Ascending aorta (tissue), 2 donors: ENCODE measurements at regions not wholly inside any gene's neighbourhood (a gene's known extent, or its start where the extent isn't known, plus 50 kb on each side); places are given as distances from the start of the nearest gene placed in this dataset.
"Not testable (repeated sequence)": the region's sequence is repeated elsewhere in the genome, so short reads cannot be mapped to it uniquely, and the experiment has no call there.

Experiments used
- DNase-seq, 2 donors: peaks; one replicate each; pipeline ENCODE4 v3.0.0-alpha.2; 2019; ENCODE audit warnings: low spot score in 2 of 2
- H3K27ac ChIP-seq, 2 donors: fragments of 200-600 bp; sonication (generic); one replicate each; pipeline ENCODE4 v1.5.1; 2016 to 2017; ENCODE audit warnings: mild to moderate bottlenecking in 1 of 2
- H3K27me3 ChIP-seq: fragments of 200-600 bp; sonication (generic); one replicate; pipeline ENCODE4 v1.5.1; 2017
- H3K36me3 ChIP-seq, 2 donors: fragments of 200-600 bp; sonication (generic); one replicate each; pipeline ENCODE4 v1.5.1; 2016
- H3K4me1 ChIP-seq, 2 donors: fragments of 200-600 bp; sonication (generic); one replicate each; pipeline ENCODE4 v1.5.1; 2016 to 2017; ENCODE audit warnings: mild to moderate bottlenecking in 1 of 2
- H3K4me3 ChIP-seq, 2 donors: fragments of 200-600 bp; sonication (generic); one replicate each; pipeline ENCODE4 v1.5.1; 2016 to 2017; ENCODE audit warnings: mild to moderate bottlenecking in 1 of 2
- H3K9me3 ChIP-seq, 2 donors: fragments of 200-600 bp; sonication (generic); one replicate each; pipeline ENCODE4 v1.5.1; 2016
- intact Hi-C: fragments of 100-400 bp; cut with DNase I; formaldehyde crosslinking; loops from one replicate; pipeline ENCODE4 v1.15.1; 2023
- TF ChIP-seq, protein P1 (sequence below), 3 experiments: fragments of 200-600 bp in 2 of 3; fragments of 450-650 bp in 1 of 3; sonication (generic) in 2 of 3; IDR thresholded peaks; one replicate each; pipeline ENCODE4 v1.5.1; 2016 to 2019; ENCODE audit warnings: antibody characterized with exemption in 3 of 3, mild to moderate bottlenecking in 1 of 3, moderate library complexity in 1 of 3

DNA sequence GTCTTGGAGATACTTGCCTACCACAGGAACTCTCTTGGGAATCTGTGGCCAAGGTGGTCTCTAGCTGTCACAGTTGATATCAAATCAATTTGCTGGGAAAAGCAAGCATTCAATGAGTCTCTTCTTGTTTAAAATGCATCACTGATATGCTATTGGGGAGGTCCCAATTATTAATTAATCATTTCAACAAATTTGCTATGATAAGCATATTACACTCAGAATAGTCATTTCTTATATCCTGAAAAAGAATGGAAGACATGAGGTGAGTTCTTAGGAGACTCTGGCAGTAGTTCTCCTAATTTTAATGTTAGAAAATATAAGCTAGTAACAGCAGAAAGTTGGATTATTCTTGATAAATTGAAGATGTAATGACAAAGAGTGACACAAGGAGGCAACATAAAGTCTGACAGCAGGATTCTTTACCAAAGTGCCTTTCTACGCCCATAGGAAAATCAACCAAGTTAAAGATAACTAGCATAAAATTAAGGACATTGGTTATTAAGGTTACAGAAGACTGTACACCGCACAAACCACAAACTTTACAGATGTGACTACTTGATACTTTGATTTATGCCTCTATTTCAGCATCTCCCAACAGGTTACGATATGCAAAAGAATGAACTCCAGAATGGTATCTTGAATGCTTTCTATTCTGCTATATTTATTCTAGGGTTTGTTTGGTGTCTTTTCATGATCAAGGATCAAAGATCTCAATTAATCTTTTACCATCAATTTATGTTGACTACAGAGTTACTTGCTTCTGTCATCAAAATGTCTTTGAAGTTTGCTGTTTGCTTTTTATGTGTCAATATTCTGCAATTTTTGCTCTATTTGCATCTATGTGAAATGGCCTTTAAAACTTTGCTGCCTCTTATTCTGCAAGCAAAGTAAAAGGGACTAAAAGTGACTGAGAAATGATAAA is 349.6 kb upstream of the CLEC14A start:
- intact Hi-C loops = no loop called here

DNA sequence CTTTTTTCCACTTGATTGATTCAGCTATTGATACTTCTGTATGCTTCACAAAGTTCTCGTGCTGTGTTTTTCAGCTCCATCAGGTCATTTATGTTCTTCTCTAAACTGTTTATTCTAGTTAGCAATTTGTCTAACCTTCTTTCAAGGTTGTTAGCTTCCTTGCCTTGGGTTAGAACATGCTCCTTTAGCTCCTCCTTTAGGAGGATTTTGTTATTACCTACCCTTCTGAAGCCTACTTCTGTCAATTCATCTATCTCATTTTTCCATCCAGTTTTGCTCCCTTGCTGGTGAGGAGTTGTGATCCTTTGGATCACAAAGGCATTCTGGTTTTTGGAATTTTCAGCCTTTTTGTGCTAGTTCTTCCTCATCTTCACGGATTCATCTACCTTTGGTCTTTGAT is 344.7 kb upstream of the CLEC14A start:
- TF ChIP-seq, protein P1, sequence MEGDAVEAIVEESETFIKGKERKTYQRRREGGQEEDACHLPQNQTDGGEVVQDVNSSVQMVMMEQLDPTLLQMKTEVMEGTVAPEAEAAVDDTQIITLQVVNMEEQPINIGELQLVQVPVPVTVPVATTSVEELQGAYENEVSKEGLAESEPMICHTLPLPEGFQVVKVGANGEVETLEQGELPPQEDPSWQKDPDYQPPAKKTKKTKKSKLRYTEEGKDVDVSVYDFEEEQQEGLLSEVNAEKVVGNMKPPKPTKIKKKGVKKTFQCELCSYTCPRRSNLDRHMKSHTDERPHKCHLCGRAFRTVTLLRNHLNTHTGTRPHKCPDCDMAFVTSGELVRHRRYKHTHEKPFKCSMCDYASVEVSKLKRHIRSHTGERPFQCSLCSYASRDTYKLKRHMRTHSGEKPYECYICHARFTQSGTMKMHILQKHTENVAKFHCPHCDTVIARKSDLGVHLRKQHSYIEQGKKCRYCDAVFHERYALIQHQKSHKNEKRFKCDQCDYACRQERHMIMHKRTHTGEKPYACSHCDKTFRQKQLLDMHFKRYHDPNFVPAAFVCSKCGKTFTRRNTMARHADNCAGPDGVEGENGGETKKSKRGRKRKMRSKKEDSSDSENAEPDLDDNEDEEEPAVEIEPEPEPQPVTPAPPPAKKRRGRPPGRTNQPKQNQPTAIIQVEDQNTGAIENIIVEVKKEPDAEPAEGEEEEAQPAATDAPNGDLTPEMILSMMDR (IDR thresholded peaks at IDR 0.05) = peak in 1 of 3 experiments; percentile 9
- H3K27ac ChIP-seq, H3K27me3 ChIP-seq, H3K36me3 ChIP-seq, H3K9me3 ChIP-seq, DNase-seq, H3K4me3 ChIP-seq, intact Hi-C loops, H3K4me1 ChIP-seq: not testable (repeated sequence)

More for the DNA sequence above, 349.6 kb upstream of the CLEC14A start:
- Histone ChIP-seq H3K36me3 (no peaks in the 10 kb centered on the region), H3K4me1 (no peaks in the 10 kb centered on the region), H3K9me3 (no peaks in the 10 kb centered on the region), H3K27me3 (no peaks in the 10 kb centered on the region), H3K27ac (no peak overlapping the region), H3K4me3 (no peak overlapping the region)
- DNase-seq = no peak
- TF ChIP-seq, protein P1 (IDR thresholded peaks at IDR 0.05) = no peak

DNA sequence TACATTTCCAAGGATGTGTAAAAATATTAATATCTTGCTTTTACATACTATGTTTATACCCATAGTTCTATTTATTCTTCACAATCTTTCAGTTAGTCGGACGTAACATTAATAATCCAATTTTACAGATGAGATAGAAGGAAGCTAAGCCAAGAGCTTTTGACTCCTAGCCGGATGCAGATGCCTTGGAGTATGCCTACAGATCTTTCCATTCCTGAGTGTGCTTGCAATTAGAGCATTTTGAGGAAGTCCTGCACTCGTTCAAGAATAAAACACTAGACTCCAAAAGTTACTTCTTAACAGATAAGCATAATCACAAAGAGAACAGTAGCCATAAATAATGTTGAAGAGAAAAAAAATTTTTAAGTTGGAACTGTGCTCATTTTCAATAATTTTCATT is 337.6 kb upstream of the CLEC14A start:
- Histone ChIP-seq H3K27ac (no peak overlapping the region), H3K4me1 (no peaks in the 10 kb centered on the region), H3K27me3 (no peaks in the 10 kb centered on the region), H3K4me3 (no peak overlapping the region), H3K9me3 (no peaks in the 10 kb centered on the region), H3K36me3 (no peaks in the 10 kb centered on the region)
- intact Hi-C loops = no loop called here
- TF ChIP-seq, protein P1 (IDR thresholded peaks at IDR 0.05) = no peak
- DNase-seq = no peak

DNA sequence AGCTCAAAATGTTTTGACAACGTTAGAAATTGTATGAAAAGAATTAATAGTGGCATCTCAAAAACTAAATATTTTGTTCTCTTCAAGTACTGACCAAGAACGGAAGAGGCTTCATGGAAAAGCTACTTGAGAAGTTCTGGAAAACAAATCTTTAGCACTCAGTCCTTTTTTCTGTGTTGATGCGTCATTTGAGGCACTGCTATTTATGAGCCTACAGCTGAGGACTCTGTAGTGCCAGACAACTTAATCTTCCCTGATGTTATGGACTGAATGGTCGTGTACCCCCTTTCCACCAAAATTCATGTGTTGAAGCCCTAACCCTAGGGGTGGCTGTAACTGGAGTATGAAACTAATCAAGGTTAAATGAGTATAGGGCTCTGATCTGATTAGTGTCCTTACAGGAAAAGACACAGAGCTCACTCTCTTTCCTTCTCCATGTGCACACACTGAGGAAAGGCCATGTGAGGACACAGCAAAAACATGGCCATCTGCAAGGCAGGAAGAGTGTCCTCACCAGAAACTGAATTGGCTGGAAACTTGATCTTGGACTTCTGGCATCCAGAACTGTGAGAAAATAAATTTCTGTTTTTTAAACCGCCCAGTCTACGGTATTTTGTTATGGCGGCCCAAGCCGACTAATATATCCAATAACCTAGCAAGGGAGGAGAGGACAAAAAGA is 337.0 kb upstream of the CLEC14A start:
- Histone ChIP-seq H3K9me3 (no peaks in the 10 kb centered on the region), H3K4me1 (no peaks in the 10 kb centered on the region), H3K27ac (no peak overlapping the region), H3K36me3 (no peaks in the 10 kb centered on the region), H3K27me3 (no peaks in the 10 kb centered on the region), H3K4me3 (no peak overlapping the region)
- TF ChIP-seq, protein P1 (IDR thresholded peaks at IDR 0.05) = no peak
- DNase-seq = no peak
- intact Hi-C loops = no loop called here

DNA sequence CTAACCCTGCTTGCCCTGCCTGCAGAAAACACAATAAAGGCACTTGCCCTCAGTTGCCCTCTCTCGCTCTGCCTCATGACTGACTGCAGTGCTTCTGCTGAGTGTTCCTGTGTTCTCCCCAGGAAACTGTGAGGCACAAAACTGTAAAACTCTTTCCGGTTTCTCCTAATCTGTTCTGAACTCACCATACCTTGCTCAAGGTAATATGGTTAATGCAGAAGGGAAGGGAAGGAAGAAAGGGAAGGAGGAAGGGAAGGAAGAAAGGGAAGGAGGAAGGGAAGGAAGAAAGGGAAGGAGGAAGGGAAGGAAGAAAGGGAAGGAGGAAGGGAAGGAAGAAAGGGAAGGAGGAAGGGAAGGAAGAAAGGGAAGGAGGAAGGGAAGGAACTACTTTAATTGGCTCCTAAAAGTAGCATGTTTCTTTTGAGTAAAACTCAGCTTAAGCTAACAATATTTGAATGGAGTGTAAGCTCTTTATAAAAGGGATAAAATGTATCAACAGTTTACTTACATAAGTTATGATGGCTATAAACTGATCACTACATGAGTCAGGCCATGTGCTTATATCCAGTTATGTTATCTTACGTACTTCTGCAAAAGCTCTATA is 334.0 kb upstream of the CLEC14A start:
- no peaks in the 10 kb centered on the region for H3K27me3 ChIP-seq
- H3K36me3 ChIP-seq = no peaks in the 10 kb centered on the region
- H3K27ac ChIP-seq = no peak overlapping the region
- TF ChIP-seq, protein P1 (IDR thresholded peaks at IDR 0.05) = no peak
- intact Hi-C loops = no loop called here
- no peak overlapping the region for H3K4me3 ChIP-seq
- no peaks in the 10 kb centered on the region for H3K9me3 ChIP-seq
- DNase-seq = no peak
- H3K4me1 ChIP-seq = no peaks in the 10 kb centered on the region
